Renal pelvis (tissue), 1 donor: ENCODE measurements at regions not wholly inside any gene's neighbourhood (a gene's known extent, or its start where the extent isn't known, plus 50 kb on each side); places are given as distances from the start of the nearest gene placed in this dataset.

Source experiments
- DNase-seq: peaks from one replicate; pipeline ENCODE4 v3.0.0-alpha.2; 2013

- no peak for DNase-seq
Measured at GRCh38 chr10:88108115-88108610, 244.7 kb downstream of the PTEN start.

- no peak for DNase-seq
Measured at GRCh38 chr10:88110355-88110754, 246.9 kb downstream of the PTEN start.

DNA sequence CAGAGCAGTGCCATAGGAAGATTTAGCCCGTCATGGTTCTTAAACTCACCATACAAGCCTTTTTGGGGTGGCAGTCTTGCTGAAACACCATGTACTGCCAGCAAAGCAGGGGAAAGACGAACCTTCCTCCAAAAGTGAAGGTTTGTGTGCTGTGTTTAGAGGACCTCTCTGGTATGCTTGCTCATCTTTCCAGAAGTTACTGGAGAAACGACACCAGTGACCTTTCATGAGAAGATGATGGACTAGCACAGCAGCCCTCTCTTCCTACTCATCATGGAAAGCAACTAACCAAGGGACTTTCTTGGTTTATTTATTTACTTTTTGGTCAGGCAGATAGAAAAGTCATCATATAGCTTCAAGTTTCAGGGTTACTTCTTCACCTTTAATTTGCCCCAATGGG, 247.4 kb downstream of the PTEN start:
- no peak for DNase-seq

DNA sequence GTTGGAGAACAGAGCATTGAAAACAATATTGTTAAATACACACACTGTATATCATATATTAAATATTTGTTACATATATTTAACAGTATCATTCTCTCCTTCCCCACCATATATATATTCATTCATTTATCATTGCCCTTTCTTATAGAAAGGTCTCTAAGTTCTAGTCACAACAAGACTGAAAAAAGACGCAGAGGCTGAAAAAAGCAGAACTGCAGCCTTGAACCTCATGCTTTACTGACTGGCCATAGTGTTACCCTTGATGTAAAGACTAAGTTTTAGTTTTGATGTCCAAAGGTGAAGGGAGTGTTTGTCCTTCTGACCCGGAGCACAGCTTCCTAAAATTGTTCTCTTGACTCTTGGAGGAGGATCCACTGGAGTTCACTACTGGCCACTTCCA, 247.9 kb downstream of the PTEN start:
- no peak for DNase-seq

DNA sequence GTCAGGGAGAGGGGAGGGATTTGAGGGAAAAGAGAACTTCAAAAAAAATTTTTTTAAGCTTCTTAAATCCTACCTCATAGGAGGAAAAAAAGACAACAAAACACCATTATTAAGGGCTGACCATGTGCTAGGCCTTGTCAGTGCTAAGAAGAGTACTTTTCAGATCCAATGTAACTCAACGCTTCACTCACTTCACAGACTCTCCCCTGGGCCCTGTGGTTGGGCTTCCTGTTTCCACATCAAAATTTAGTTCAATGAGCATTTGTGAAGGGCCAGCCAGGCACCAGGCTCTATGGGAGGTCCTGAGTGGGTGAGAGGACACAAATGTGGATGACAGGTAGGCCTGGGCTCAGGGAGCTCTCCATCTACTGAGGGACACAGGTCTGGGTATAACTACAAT, 249.8 kb downstream of the PTEN start:
- no peak for DNase-seq

GRCh38 chr10:88113657-88114272, 250.3 kb downstream of the PTEN start:
- DNase-seq = no peak

GRCh38 chr10:88114368-88114767, 250.9 kb downstream of the PTEN start:
- DNase-seq = no peak

DNA sequence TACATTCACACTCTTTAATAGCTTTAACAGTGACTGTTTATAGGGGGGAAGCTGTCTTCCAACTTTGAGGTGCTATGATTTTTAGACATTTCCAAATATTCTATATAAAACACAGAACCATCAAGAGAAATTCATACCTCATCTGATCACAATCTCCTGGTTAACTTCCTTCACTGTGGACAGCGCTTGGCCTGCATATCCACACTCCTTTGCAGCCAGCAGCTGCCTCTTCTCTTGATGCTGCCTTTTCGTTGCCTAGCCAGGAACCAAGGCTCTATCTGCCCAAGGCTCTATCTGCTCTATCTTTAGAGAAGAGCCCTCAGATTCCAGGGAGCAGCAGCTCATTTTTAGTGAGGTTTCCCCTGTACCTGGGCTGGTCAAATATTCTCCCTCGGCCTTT, 252.0 kb downstream of the PTEN start:
- DNase-seq = no peak

GRCh38 chr10:88115968-88116367, 252.5 kb downstream of the PTEN start:
- no peak for DNase-seq

GRCh38 chr10:88116481-88116880, 253.1 kb downstream of the PTEN start:
- DNase-seq = no peak

DNA sequence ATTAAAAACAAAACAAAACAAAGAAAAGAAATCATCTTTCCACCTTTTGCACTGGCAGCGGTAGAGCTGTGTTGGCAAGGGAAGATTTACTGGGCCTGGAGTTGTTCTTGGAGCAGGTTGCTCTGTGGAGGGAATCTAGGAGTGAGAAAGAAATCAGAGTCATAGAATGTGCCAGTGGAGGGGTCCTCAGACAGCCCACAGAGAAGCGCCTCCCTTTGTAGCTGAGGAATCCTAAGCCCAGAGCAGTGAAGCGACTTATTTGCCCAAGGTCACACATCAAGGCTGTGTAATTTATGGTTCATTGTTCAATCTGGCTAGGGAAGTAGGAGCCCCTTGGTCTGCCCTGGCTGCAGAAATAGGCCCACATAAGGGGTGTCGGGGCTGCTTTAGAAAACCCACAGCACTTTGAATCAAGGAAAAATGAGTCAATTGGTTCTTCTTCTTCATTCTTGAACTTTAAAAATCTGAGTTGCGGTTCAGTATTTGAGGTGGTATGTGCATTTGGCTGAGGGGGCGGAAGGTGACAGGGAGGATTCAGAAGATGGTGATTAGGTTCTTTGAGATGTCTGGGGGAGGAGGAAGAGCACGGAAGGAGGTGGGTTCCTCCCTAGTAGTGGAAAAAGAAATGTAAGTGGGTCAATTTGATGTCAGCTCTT, 253.7 kb downstream of the PTEN start:
- peak; percentile 54 for DNase-seq

DNA sequence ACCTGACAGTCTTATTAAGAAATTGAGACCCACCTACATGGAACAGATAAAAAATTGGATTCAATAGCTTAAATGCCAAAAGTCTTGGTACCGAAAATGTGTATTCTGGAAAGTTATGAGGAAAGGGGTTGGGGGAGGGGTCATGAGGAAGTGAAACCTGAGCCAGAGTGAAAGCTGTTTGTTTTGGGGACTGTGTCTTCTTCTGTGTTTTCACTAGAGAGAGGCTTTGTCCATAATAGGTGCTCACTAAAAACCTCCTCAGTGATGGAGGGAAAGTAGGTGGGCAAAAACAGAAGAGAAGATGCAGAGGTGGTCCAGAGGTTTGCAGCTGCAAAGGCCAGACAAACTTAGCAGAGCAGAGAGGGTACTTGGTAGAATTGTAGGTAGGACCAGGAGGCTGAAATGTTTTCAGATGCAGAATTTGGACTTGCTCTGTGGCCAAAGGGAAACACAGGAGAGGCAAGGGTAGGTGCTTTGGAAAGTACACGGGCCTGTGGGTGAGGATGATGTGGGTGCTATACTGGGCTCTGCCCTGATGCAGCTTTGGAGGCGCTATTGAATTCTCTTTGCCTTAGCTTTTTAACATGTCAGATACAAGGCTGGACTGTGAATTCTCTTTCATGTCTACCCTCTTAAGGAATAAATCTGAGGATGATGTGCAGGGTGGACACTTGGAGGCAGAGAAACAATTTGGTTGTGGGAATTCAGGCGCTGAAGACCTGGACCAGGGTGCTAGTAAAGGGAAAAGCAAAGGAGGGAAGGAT, 254.6 kb downstream of the PTEN start:
- DNase-seq = no peak

- DNase-seq = no peak
Measured at GRCh38 chr10:88118729-88119128, 255.3 kb downstream of the PTEN start.

DNA sequence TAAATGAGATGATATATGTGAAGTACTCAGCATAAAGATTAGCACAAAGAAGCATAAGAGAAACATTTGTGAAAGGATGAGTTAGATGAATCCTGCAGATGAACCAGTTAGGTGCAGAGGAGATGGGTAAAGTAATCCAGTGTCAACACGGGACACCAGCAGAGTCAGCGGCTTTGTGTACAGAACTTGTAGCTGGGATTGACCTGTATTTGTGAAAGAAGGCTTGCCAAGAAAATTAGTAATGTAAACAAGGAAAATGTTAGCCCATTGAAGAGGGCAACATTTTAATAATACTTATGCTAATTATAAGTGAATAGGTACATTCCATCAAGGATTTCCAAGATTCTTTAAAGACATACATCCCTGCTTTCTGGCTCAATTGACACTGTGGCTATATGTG, 255.7 kb downstream of the PTEN start:
- no peak for DNase-seq

DNA sequence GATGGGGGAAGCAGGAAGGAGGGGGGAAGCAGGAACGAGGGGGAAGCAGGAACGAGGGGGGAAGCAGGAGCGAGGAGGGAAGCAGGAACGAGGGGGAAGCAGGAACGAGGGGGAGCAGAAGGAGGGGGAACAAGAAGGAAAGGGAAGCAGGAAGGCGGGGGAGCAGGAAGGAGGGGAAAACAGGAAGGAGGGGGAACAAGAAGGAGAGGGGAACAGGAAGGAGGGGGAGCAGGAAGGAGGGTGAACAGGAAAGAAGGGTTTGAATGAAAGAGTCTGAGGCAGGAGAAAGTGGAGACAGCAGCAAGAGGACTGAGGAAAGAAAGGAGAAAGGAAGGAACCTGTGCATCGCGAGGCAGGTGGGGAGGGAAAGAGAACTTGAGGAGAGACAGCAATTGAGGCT, 256.6 kb downstream of the PTEN start:
- DNase-seq = no peak

GRCh38 chr10:88120599-88121333, 257.3 kb downstream of the PTEN start:
- no peak for DNase-seq

- no peak for DNase-seq
Measured at GRCh38 chr10:88121361-88121760, 257.9 kb downstream of the PTEN start.

DNA sequence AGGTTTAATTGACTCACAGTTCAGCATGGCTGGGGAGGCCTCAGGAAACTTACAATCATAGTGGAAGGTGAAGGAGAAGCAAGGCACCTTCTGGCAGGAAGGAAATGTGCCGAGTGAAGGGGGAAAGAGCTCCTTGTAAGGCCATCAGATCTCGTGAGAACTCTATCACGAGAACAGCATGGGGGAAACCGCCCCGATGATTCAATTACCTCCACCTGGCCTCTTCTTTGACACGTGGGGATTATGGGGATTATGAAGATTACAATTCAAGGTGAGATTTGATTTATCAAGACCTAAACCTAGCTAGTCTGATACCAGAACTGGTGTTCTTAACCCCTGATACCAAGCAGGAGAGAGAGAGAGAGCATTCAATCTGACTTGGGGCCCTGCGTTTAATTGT, 258.7 kb downstream of the PTEN start:
- no peak for DNase-seq

GRCh38 chr10:88122576-88122975, 259.2 kb downstream of the PTEN start:
- no peak for DNase-seq

DNA sequence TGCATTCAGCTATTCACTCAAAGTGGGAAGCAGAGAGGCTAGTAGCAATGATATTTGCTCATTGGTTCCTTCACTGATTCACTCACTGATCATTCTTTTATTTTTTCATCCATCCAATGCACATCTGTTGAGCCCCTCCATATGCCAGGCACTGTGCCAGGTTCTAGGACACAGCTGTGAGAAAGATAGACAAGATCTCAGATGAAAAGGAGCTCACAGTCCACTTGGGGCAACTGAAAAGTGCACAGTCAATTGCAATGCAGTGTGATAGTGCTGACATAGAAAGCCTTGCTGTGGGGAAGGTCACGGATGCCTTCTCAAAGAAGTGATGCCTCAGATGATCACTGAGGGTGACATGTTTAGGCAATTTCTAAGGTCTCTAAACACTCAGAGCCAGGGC, 262.3 kb downstream of the PTEN start:
- DNase-seq = no peak

- no peak for DNase-seq
Measured at GRCh38 chr10:88126699-88127098, 263.3 kb downstream of the PTEN start.

GRCh38 chr10:88127269-88127668, 263.8 kb downstream of the PTEN start:
- no peak for DNase-seq

DNA sequence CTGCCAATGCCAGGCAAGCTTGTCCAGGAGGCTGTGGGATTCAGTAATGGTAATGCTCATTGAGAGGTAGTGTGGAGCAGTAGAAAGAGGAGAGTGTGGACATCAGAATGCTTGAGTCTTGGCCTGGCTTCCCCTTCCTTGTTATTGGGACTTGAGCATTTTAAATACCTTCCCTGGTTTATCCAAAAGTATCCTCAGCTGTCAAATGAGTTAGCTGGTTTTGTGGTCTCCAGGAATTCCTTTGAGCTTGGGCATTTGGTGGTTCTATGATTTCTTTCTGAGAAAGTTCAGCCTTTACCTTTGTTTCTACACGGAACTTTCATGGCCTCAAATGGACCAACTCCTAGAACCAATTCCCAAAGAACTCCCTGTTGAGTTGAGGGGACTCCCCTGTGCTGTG, 264.3 kb downstream of the PTEN start:
- no peak for DNase-seq
